GM23338 (cell line): ENCODE measurements at regions not wholly inside any gene's neighbourhood (a gene's known extent, or its start where the extent isn't known, plus 50 kb on each side); places are given as distances from the start of the nearest gene placed in this dataset.

ENCODE experiments used
- ATAC-seq: fragments of 200-7000 bp; cut with Tn5 transposase; 3 replicates; pipeline ENCODE4 v1.9.1; 2020
- DNase-seq: peaks from one replicate; pipeline ENCODE4 v3.0.0-alpha.2; 2015; ENCODE audit warnings: low spot score
- H2AFZ ChIP-seq: fragments of 200-600 bp; sonication (generic); 2 replicates; pipeline ENCODE4 v1.8.0; 2016; ENCODE audit warnings: antibody characterized with exemption, mild to moderate bottlenecking, moderate library complexity
- H3F3A ChIP-seq: fragments of 200-600 bp; sonication (generic); replicated peaks from 2 replicates; pipeline ENCODE4 v1.8.0; 2017; ENCODE audit warnings: antibody characterized with exemption, mixed run types, low read depth
- H3K27ac ChIP-seq: fragments of 200-600 bp; sonication (generic); 2 replicates; pipeline ENCODE4 v1.6.1; 2016; ENCODE audit warnings: low read depth
- H3K27me3 ChIP-seq: fragments of 200-600 bp; sonication (generic); 2 replicates; pipeline ENCODE4 v1.8.0; 2016; ENCODE audit warnings: mild to moderate bottlenecking, mixed run types, moderate library complexity; ENCODE audit not compliant: insufficient read depth
- H3K36me3 ChIP-seq: fragments of 200-600 bp; sonication (generic); 2 replicates; pipeline ENCODE4 v1.8.0; 2016; ENCODE audit warnings: mild to moderate bottlenecking; ENCODE audit not compliant: insufficient read depth
- H3K4me1 ChIP-seq: fragments of 200-600 bp; sonication (generic); 2 replicates; pipeline ENCODE4 v1.8.0; 2016; ENCODE audit warnings: mild to moderate bottlenecking, moderate library complexity; ENCODE audit not compliant: insufficient read depth
- H3K4me2 ChIP-seq: fragments of 200-600 bp; sonication (generic); 2 replicates; pipeline ENCODE4 v1.7.1; 2017; ENCODE audit warnings: mixed run types
- H3K4me3 ChIP-seq: fragments of 200-600 bp; sonication (generic); 2 replicates; pipeline ENCODE4 v1.6.1; 2016; ENCODE audit warnings: mixed run types
- H3K79me2 ChIP-seq: fragments of 200-600 bp; sonication (generic); replicated peaks from 2 replicates; pipeline ENCODE4 v1.8.0; 2017; ENCODE audit warnings: mild to moderate bottlenecking; ENCODE audit not compliant: insufficient read depth
- H3K9me2 ChIP-seq: fragments of 200-600 bp; sonication (generic); 2 replicates; pipeline ENCODE4 v1.8.0; 2017; ENCODE audit not compliant: insufficient read depth
- H4K20me1 ChIP-seq: fragments of 200-600 bp; sonication (generic); replicated peaks from 2 replicates; pipeline ENCODE4 v1.8.0; 2017; ENCODE audit warnings: mild to moderate bottlenecking; ENCODE audit not compliant: insufficient read depth
- H3K27ac Mint-ChIP-seq: 2 replicates; pipeline ENCODE4 v1.8.0; 2020; ENCODE audit warnings: inconsistent platforms, mild to moderate bottlenecking, moderate library complexity, mixed read lengths
- H3K27me3 Mint-ChIP-seq: 3 replicates; pipeline ENCODE4 v1.8.0; 2022; ENCODE audit warnings: low read depth, mild to moderate bottlenecking, moderate library complexity, mixed read lengths, inconsistent platforms; ENCODE audit not compliant: insufficient read depth, poor library complexity
- H3K36me3 Mint-ChIP-seq: 3 replicates; pipeline ENCODE4 v1.8.0; 2021; ENCODE audit warnings: low read depth, mild to moderate bottlenecking, inconsistent platforms, moderate library complexity, mixed read lengths
- H3K4me1 Mint-ChIP-seq: 3 replicates; pipeline ENCODE4 v1.8.0; 2020; ENCODE audit warnings: mild to moderate bottlenecking, inconsistent platforms, mixed read lengths
- H3K4me3 Mint-ChIP-seq: 3 replicates; pipeline ENCODE4 v1.8.0; 2021; ENCODE audit warnings: moderate library complexity, mild to moderate bottlenecking, inconsistent platforms, mixed read lengths
- H3K9me3 Mint-ChIP-seq: 3 replicates; pipeline ENCODE4 v1.8.0; 2020; ENCODE audit warnings: moderate library complexity, mild to moderate bottlenecking, inconsistent platforms, mixed read lengths
- CREB1 ChIP-seq: fragments of 250-450 bp; sonication (Bioruptor Pico); IDR thresholded peaks from 2 replicates; pipeline ENCODE4 v1.5.0; 2020; ENCODE audit warnings: low read depth, mild to moderate bottlenecking, moderate library complexity
- CTCF ChIP-seq, 2 experiments: fragments of 200-600 bp in 1 of 2; sonication (generic) in 1 of 2; conservative IDR thresholded peaks; 2 replicates each; pipeline versions ENCODE4 v1.5.1 to v1.6.1; 2016 to 2017; ENCODE audit warnings: antibody characterized with exemption in 2 of 2, low read depth in 2 of 2, mild to moderate bottlenecking in 2 of 2, moderate library complexity in 1 of 2
- ETS1 ChIP-seq: IDR thresholded peaks from 2 replicates; pipeline ENCODE4 v1.6.1; 2016; ENCODE audit warnings: antibody characterized with exemption
- EZH2 ChIP-seq: fragments of 200-600 bp; sonication (generic); IDR thresholded peaks from one replicate; pipeline ENCODE4 v1.8.0; 2017; ENCODE audit warnings: antibody characterized with exemption, mild to moderate bottlenecking, low read depth; ENCODE audit not compliant: unreplicated experiment
- EZH2phosphoT487 ChIP-seq: fragments of 200-600 bp; sonication (generic); IDR thresholded peaks from one replicate; pipeline ENCODE4 v1.8.1; 2018; ENCODE audit warnings: antibody characterized with exemption; ENCODE audit not compliant: unreplicated experiment
- JUNB ChIP-seq: IDR thresholded peaks from one replicate; pipeline ENCODE4 v1.6.1; 2016; ENCODE audit warnings: antibody characterized with exemption; ENCODE audit not compliant: unreplicated experiment
- NANOG ChIP-seq: IDR thresholded peaks from 2 replicates; pipeline ENCODE4 v1.6.1; 2016; ENCODE audit warnings: antibody characterized with exemption, borderline replicate concordance
- POLR2AphosphoS5 ChIP-seq: IDR thresholded peaks from 2 replicates; pipeline ENCODE4 v1.6.1; 2016; ENCODE audit warnings: antibody characterized with exemption, low read depth
- REST ChIP-seq: IDR thresholded peaks from one replicate; pipeline ENCODE4 v1.6.1; 2018; ENCODE audit warnings: antibody characterized with exemption; ENCODE audit not compliant: unreplicated experiment
- STAT1 ChIP-seq: IDR thresholded peaks from one replicate; pipeline ENCODE4 v1.6.1; 2016; ENCODE audit warnings: antibody characterized with exemption; ENCODE audit not compliant: unreplicated experiment
- ZNF114 ChIP-seq: fragments of 250-450 bp; sonication (Bioruptor Pico); IDR thresholded peaks from 2 replicates; pipeline ENCODE4 v1.5.0; 2020; ENCODE audit warnings: mild to moderate bottlenecking, moderate library complexity
- ZNF331 ChIP-seq: fragments of 250-450 bp; sonication (Bioruptor Pico); IDR thresholded peaks from 2 replicates; pipeline ENCODE4 v1.5.0; 2020; ENCODE audit warnings: low read depth, mild to moderate bottlenecking, moderate library complexity
- ZNF462 ChIP-seq: fragments of 250-450 bp; sonication (Bioruptor Pico); IDR thresholded peaks from 2 replicates; pipeline ENCODE4 v1.5.0; 2020; ENCODE audit warnings: mild to moderate bottlenecking, moderate library complexity

- TF ChIP-seq ZNF462 (no peak), CREB1 (CRISPR knock-in tag) (no peak), EZH2 (no peak)
Measured at GRCh38 chr1:82445827-82446226, 645.1 kb downstream of the ADGRL2 start (continued).

- H3K36me3 ChIP-seq: no peaks in the 10 kb centered on the region
- H3K4me1 Mint-ChIP-seq: 0 out of 3 replicates have a peak, but pooled peaks cover 4% of the 10 kb centered on the region
- ATAC-seq: no peak
- H3K27ac ChIP-seq: no peak overlapping the region
- H3K36me3 Mint-ChIP-seq: no peaks in the 10 kb centered on the region
- H3K27me3 ChIP-seq: no peaks in the 10 kb centered on the region
- H3K4me2 ChIP-seq: no peak overlapping the region
- H4K20me1 ChIP-seq: no peaks in the 10 kb centered on the region
- no peak overlapping the region for H3K4me3 Mint-ChIP-seq
- no peak overlapping the region for H3K4me3 ChIP-seq
- no peak overlapping the region for H3K27ac Mint-ChIP-seq
- no peaks in the 10 kb centered on the region; the same call in 1 of the 2 replicates for H3K4me1 ChIP-seq
- no peaks in the 10 kb centered on the region for H3K9me2 ChIP-seq
- H3K9me3 Mint-ChIP-seq: no peaks in the 10 kb centered on the region
- no peaks in the 10 kb centered on the region for H3K27me3 Mint-ChIP-seq
- no peaks in the 10 kb centered on the region for H3K79me2 ChIP-seq
- no peak overlapping the region; the same call in 1 of the 2 replicates for H2AFZ ChIP-seq
- no peak for DNase-seq
- H3F3A ChIP-seq: no peaks in the 10 kb centered on the region
- TF ChIP-seq NANOG: no peak
- no peak for TF ChIP-seq ETS1
- TF ChIP-seq CTCF (conservative IDR thresholded peaks at IDR 0.05; ENCODE audit: low read depth in 2 of 2): no peak
- TF ChIP-seq REST: no peak
- no peak for TF ChIP-seq JUNB
- TF ChIP-seq EZH2: no peak
- TF ChIP-seq POLR2AphosphoS5: no peak
- no peak for TF ChIP-seq ZNF114 (CRISPR knock-in tag)
- TF ChIP-seq STAT1: no peak
- no peak for TF ChIP-seq ZNF331 (CRISPR knock-in tag)
- TF ChIP-seq EZH2phosphoT487: no peak
Measured at GRCh38 chr1:82445132-82445531, 644.4 kb downstream of the ADGRL2 start.
